NCI-H1105 treated with DMSO at 0.1 percent for 48 hours (cell line): ENCODE measurements at regions not wholly inside any gene's neighbourhood (a gene's known extent, or its start where the extent isn't known, plus 50 kb on each side); places are given as distances from the start of the nearest gene placed in this dataset.

Source experiments
- DNase-seq: peaks from one replicate; lab custom pipeline; 2025; lab: John Stamatoyannopoulos, UW

DNA sequence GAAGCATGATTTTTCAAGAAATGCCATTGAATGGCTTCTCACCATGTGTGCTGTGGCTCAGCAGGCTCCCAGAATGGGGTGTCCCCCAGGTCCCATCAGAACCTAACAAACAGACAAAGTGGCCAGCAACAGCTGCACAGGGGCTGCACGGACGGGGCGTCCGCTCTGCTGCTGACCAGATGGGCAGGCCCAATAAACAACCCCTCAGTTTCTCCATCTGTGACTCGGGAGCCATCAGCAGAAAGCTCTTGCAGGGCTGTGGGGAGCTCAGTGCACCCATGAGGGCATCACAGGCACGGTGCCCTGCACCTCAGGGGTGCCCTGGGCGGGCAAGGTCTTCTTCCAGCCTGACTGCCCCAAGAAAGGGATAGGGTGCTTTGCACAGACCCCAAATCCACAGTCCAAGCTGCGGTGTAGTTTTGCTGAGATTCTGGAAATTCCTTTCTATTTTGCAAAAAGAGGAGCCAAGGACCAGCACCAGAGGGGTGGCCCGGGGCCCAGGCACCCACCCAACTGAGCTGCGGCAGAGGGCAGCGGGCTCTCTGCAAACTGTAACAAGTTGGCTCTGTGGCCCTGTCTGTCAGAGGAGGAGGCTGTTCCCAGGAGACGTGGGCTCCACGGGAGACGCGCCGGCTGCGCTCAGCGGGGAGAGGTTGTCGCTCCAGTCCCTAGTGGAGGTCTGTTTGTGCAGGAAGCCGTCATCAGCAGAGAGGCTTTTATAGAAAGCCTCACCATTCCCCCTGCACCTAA is 138.7 kb upstream of the PPP1R26 start:
- DNase-seq = no peak

DNA sequence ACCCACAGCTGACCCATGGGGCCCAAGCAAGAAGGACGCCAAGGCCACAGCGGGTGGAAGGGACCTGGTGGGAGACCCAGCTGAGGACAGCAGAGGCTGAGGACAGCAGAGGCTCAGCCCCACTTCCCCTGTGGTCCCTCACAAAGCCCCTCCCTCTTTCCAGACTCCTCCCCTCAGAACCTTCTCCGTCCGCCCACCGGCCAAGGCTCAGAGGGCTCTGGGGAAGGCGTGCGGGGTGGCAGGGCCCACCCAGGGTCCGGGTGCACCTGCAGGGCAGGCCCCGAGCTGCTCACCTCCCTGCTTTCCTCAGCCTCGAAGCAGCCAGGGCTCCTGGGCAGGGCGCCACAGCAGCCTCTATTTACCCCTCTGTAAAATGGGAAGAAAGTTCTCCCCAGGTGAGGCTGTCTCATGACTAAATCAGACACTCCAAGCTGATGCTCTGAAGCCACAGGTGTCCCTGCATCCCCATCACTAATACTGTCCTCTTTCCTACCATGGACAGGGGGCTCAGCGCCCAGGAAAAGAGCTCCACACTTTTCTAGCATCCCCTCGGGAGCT is 137.9 kb upstream of the PPP1R26 start:
- no peak for DNase-seq

DNA sequence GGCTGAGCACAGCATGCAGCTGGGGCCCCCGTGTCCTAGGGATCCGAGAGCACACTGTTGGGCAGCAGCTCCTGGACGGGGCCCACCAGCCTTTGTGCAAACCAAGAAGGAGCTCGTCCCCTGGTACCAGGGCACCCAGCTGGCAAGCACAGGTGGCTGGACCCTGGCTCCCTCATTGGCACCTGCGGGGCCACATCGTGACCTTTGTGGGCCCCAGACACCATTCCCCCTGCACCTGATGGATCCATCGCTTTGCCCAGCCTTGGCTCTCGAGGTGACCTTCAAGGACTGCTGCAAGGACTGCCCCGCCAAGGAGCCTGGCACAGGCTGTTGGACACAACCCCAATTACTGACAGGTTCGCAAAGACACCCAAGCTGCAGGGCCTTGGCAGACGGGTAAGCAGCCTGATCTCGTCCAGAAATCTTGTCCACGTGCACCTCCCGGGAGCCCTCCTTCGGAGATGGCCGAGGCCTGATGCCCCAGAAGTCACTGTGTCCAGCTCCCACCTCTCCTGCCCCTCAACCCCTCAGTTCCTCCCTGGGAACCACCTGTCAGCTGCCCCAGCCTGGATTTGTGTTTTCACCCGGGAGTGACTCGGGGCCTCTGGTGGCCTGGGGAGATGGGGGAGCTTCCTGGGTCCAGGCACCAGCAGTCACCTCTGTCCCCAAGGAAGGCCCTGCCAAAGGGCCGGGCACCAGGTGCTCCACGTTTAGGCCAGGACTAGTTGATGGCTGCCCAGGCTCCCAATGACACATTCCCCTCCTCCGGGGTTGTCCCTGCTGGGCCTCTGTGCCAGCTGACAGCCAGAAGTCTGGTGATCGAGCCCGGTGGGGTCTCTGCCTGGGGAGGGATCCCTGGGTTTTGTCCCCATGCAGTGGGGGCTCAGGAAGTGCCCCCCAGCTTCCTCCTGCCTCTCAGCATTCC is 137.1 kb upstream of the PPP1R26 start:
- no peak for DNase-seq

DNA sequence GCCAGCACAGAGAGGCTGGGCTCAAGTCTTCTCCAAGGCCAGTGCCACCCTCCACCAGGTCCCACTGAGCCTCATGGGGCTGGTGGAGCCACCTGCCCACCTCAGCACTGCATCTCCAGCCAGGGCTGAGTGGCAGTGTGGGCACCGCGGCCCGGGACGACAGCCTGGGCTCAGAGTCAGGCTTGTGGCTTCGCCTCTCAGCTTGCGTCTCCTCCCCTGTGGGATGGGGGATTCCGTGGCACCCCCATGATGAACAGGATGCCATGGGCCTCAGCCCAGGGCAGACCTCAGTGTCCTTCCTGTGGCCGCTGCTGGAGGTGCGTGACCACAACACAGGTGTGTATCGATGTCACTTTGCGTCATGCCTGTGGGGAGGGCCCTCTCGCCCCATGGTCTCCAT is 136.4 kb upstream of the PPP1R26 start:
- DNase-seq = no peak

DNA sequence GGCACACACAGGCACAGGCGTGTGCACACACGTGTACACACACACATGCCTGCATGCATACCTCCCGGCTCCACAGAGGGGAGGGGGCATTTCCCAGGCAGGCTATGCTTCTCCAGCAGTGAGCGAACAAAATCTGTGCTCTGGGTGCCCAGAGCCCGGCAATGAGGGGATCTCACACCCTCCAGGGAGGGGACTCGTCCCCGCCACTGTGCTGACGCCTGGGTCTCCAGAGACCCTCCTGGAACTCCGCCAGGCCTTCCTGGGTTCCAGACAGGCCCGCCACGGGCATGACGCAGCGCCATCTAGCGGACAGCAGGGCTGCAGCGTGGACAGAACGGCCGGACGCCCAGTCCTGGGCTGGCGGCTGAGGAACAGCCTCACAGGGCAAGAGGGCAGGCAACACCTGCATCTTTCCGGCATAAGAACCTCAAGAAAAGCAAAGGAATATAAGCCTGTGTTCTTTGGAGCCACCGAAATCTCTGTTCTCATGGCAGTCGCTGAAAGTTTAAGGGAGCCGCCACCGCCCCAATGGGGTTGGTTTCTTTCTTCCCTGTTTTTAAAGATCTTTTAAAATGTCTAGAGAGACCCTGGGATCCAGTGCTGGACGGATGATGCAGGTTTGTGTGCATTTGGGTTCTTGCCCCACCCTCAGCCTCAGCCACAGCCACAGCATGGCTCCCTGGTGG is 135.6 kb upstream of the PPP1R26 start:
- DNase-seq = peak; percentile 56

DNA sequence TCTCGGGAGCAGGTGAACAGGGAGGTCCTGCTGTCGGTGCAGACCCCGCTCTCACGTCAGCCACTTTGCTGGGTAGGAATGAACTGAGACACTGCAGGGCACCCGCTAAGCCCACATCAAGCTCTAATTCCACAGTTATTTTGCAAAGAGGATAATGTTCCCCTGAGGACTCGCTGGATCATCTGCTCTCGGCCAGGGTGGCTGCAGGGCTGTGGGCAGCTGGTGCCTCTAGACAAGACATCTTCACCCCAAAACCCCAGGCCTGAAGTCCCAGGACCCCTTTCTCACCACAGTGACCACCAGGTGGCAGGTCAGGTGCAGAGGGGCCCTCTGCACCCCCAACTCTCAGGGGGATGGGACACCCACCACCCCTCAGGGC is 135.1 kb upstream of the PPP1R26 start:
- DNase-seq = no peak

DNA sequence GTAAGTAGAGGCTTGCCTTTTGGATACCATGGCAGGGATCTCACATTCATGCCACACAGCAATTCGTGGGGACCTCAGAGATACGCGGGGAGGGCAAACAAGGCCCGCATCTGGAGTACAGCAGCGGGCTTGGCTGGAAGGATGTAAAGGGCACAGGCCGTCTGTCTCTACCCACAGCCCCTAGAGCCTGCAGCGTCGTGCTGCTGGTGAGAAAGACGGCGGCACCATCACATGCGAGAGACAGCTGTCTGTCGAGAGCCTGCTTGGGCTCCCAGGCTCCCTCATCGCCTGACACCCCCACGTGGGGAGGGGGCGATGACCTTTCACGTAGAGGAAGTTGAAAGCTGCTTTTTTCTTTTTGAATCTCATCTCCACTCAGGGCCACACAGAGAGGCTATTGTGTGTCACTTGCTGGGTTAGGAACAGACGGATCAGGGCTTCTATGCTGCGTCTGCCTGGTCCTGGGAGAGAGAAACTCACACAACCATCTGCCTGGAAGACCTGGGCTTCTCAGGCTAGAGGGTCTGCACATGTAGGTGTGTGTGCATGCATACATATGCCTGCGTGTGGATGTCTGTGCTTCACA is 134.6 kb upstream of the PPP1R26 start:
- no peak for DNase-seq

DNA sequence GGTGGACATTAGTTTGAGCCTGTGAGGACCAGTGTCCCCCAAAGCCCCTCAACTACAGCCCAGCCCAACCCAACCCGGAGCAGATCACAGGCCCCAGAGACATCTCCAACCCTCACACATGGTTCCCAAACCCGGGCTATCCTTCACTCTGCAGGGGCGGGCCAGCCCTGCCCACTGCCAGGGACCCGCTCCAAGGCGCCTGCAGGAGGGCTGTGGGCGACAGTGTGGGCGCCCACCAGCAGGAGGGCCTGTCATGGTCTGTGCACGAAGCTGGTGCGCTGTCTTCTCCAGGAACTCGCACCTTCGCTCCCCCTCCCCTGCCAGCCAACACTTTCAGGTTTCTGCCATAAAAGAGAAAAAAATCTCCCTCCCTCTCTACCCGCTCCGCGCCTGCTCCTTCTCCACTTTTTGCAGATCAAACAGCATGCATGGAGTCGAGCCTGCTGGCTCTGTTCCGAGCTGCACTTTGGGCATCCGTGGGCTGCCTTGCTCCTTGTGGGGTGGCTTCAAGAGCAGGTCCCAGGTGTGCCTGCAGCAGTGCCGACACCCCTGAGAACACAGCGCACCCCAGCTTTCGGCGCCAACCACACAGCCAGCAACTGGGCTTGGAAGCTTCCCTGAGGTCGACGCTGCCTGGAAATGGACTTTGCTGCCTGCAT is 133.7 kb upstream of the PPP1R26 start:
- DNase-seq = no peak

DNA sequence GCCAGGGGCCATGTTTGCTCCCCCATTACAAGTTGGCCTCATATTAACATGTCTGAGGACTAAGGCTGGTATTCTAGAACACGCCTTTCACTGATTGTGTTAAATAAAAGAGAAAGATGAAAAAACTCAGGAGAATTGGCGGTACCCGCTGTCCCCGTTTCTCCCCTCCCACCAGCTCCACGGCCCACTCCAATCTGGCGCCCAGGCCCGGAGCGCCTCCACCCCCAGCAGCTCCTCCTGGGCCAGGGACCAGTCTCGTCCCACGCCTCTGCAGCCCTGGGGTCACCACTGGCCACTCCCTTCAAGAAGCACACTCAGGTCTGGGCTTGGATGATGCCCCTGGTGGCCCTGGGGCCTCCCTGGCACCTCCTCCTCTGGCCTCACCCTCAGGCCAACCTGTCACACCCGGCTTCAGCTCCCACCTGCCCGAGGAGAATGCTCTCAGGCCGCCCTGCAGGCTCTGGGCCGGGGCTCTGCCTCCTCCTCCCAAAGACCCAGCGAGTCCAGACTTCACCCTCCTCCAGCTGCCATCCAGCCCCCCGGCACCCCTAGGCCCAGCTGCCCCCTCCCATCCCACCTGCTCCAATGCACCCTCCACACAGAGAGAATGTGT is 133.0 kb upstream of the PPP1R26 start:
- DNase-seq = no peak

DNA sequence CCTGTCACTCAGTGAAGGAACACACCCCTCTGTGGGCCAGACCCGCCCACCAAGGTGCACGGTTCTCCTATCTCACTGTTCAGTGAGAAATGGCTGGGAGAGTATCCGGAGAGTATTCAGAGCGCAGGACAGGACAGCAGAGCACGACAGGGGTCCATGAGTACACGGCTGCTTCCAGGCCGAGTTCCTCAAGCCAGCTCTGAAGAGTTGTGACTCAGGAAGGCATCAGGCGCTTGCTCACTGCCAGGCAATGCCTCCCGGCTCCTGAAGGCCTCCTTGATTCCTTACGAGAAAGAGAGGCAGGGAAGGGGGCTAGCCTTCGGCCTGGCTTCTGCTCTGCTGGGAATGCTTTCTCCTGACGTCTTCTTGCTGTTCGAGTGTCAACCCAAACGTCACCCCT is 132.1 kb upstream of the PPP1R26 start:
- DNase-seq = no peak

DNA sequence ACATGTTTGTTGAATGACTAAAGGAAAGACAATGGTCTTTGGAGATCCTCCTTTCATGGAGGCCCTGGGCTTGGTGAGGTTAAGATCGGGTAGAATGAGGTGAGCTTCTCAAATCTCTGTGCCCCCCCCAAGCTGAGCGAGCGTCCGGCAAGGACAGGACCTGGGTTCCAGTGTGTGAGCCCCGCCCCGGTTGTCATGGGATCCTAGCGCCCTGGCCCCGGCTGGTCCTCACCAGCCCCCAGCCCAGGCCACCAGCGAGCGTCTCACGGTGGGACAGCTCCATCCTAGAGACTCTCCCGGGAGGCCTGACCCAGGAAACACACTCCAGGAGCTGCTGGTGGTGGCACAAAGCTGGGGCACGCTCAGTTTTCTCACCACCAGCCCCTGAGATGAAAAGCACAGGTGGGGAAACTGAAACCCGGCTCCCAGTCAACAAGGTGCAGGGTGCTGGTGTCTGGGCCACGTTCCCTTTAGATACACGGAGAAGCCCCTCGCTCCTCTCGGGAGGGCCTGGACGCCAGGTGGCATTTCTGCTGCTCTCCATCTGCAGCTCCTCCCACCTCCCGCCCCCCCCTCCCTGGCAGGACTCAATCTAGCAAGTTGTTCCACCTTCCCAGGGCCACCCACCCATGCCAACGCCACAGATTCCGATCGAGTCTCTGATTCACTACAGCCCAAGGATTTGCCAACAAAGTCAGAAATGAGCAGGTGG is 131.3 kb upstream of the PPP1R26 start:
- no peak for DNase-seq

DNA sequence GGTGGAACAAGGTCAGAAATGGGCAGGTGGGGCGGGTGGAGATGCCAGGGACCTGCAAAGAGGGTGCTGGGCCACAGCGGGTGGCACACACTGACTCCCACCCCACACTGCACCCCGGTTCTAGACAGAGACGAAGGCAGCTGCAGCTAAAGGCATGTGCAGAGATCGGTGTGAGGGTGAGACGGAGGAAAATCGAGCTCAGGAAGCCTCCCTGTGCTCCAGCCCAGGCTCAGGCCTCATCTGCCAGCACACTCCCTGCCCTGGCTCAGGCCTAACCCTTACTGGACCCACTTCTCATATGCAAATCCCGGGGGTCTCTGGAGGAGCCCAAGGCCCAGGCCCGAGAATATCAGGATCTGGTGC is 130.8 kb upstream of the PPP1R26 start:
- no peak for DNase-seq

DNA sequence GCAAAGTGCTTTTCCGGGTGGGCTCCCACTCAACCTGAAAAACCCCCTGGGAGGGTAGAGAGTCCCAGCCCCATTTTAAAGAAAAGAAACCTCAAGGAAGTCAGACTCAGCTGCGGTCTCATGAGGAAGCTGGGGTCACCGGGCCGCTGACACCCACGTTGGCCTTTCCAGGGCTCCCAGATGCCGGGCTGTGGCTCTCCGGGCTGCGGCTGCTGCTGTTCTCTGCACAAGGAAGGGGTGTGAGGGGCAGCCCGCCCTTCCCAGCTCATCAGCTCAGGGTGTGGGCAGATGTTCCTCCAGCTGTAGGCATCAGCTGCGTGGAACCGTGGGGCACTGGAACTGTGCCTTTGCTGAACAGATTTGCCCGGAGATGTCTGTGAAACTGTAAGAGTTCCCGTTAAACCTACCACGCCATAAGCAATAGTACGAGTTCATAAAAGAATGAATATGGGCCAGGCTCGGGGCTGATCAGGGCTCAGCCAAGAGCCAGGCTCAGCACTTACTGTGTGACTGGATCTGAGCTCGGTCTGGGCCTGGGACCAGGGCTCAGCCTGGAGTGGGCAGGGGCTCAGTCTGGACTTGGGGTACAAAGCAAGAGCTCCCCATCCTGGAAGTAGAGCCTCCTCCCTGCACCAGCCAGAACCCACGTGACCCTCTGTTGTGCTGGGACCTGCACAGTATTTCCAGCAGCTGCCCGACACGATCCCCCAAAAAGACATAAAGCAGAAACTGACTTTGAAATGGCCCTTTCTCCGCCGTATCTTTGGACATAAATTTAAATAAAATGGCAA is 130.2 kb upstream of the PPP1R26 start:
- no peak for DNase-seq

DNA sequence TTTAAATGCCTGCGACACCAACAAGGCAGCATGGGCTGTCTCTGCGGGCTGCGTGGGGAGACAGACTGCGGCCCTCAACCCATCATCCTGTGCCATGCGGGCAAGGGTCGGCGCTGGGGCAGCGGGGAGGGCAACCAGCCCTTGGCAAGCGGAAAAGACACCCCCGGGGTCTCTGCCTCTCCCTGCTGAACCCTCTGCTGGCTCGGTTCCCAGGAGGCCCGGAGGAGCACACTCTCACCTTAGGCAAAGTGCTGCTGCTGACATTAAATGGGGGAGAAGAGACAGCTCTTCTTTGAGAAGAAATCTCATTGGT is 129.6 kb upstream of the PPP1R26 start:
- peak; percentile 35 for DNase-seq

DNA sequence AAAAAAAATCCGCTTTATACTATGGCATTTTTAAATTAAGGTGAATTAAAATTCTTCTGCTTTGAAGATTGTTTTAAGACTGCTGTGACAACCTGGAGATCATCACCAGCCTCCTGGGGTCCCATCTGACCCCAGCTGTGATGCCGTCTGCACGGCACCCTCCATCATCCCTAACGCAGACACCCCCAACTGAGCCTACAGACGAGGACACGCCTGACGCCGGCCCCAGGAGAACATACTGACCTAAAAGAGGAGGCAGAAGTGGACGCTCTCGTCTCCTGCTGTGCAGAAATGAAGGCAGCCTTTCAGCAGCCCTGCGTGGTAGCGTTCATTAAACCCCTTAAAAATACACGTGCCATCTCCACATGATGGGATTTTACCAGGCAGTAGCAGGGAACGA is 125.6 kb upstream of the PPP1R26 start:
- no peak for DNase-seq

DNA sequence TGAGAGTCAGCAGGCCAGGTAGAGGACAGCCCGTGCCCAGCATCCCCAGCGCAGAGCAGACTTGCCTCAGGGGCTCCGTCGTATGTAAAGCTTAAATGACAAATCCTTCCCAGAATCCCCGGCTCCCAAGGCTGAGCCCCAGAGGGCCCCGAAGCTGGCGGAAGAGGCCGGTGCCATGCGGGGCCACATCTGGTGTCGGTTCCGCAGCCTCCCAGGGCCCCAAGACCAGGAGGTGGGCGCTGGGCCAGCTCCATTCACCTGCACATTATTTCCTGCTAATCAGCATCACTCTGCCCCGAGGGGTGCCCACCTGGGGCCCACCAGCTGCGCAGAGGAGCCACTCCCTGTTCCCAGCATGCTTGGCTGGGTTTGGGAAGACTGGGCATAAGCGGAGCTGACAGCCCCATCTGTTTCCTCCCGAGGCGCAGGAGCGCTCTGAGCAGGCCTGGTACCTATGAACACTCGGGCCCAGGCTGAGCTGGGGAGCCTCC is 124.0 kb upstream of the PPP1R26 start:
- DNase-seq = no peak

DNA sequence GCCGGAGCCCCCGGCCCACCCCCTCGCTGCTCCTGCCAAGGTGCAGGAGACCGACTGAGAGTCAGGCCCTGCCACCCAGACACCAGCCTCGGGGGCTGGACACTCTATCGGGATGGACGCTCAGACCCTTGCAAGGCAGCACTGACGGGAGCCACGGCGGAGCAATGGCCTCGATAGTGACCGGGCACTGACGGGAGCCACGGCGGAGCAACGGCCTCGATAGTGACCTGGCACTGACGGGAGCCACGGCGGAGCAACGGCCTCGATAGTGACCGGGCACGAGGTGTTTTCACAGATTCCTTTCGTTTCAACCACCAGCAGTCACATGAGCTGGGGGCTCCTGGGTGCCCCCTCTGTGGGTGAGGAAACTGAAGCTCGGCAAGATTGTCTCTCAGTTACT is 123.6 kb upstream of the PPP1R26 start:
- no peak for DNase-seq

DNA sequence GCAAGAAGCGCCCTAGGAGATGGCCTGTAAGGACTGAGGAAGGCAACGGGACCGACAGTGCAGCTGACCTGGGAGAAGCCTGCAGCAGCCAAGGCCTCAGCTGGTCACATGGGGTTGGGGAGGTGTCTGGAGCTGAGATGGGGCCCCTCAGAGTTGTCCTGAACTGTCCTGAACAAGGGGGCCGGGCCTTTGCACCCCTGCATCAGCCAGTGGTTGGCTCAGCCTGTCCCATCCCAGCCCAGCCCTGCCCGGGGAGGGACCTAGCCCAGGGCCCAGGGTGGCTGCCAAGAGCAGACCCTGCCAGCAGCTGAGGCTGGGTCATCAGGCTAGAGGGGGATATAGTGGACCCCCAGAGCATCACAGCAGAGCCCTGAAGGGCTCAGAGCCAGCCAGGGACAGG is 122.8 kb upstream of the PPP1R26 start:
- no peak for DNase-seq

DNA sequence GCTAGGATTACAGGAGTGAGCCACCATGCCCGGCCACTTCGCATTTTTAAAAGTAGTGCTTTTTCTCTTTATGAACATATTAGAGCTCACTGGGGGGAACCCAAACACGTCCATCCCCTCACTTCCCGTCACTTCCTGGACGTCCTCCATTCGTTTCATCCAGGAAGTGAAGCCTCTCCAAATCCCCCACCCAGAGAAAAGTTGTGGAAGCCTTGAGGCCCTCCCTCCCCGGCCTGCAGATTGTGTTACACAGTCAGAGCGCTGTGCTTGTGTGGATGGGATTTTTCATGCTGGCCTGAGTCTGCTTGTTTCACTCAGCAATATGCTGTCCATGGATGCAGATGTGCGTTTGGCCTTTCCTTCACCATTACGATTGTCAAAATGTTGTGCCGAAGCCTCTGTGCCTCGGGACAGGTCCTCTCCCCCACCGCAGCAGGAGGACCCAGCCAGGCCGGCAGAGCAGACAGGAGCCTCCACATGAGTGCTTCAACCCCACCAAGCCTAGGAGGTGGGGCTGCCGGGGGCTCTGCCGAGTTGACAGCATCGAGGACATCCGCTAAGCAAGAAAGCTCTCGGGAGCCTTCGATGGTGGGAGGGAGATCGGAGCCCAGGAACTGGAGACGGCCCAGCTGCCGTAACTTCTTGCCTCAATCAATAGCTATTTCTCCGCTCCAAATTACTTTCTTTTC is 121.6 kb upstream of the PPP1R26 start:
- DNase-seq = no peak
